Caco-2 (cell line): ENCODE measurements at regions not wholly inside any gene's neighbourhood (a gene's known extent, or its start where the extent isn't known, plus 50 kb on each side); places are given as distances from the start of the nearest gene placed in this dataset.

Source experiments
- BruUV-seq: library from RNA; stranded (reverse); fragments of 400-500 nt; replicated peaks from 2 replicates; lab custom pipeline; 2021; lab: Mats Ljungman, UMichigan
- CTCF ChIA-PET: fragments of 300-600 bp; sonication (Branson Sonifier 250); formaldehyde crosslinking; loops from one replicate; lab custom pipeline; 2022; ENCODE audit warnings: antibody characterized with exemption; lab: Charles Lee
- POLR2A ChIA-PET: fragments of 300-600 bp; sonication (Branson Sonifier 250); formaldehyde crosslinking; loops from one replicate; lab custom pipeline; 2022; ENCODE audit warnings: antibody characterized with exemption; lab: Charles Lee
- DNase-seq, 2 experiments: peaks; one replicate each; pipeline versions ENCODE4 v3.0.0 to v3.0.0-alpha.2; 2020 to 2022
- H3K27me3 ChIP-seq: replicated peaks from 2 replicates; pipeline ENCODE4 v1.6.0; 2011; ENCODE audit warnings: low read length; ENCODE audit not compliant: control insufficient read depth, insufficient read depth
- H3K36me3 ChIP-seq: 2 replicates; pipeline ENCODE4 v1.5.1; 2011; ENCODE audit warnings: low read length; ENCODE audit not compliant: control insufficient read depth, insufficient read depth
- H3K4me1 ChIP-seq: fragments of 250-450 bp; sonication (Bioruptor Pico); 2 replicates; pipeline ENCODE4 v1.5.1; 2020; ENCODE audit warnings: mild to moderate bottlenecking
- H3K4me3 ChIP-seq: 2 replicates; pipeline ENCODE4 v1.5.1; 2011; ENCODE audit warnings: low read depth, mild to moderate bottlenecking, control low read depth, low read length
- H3K9me3 ChIP-seq: fragments of 250-450 bp; sonication (Bioruptor Pico); 2 replicates; pipeline ENCODE4 v1.5.1; 2020; ENCODE audit warnings: mild to moderate bottlenecking, moderate library complexity
- H3K27ac Mint-ChIP-seq: one replicate; pipeline ENCODE4 v1.8.0; 2022; ENCODE audit warnings: mixed read lengths; ENCODE audit not compliant: unreplicated experiment
- H3K27me3 Mint-ChIP-seq: one replicate; pipeline ENCODE4 v1.8.0; 2022; ENCODE audit warnings: mixed read lengths; ENCODE audit not compliant: insufficient read depth, unreplicated experiment
- H3K36me3 Mint-ChIP-seq: one replicate; pipeline ENCODE4 v1.8.0; 2022; ENCODE audit warnings: mild to moderate bottlenecking, mixed read lengths; ENCODE audit not compliant: insufficient read depth, unreplicated experiment
- H3K4me1 Mint-ChIP-seq: one replicate; pipeline ENCODE4 v1.8.0; 2022; ENCODE audit warnings: low read depth, mixed read lengths; ENCODE audit not compliant: unreplicated experiment
- H3K4me3 Mint-ChIP-seq: one replicate; pipeline ENCODE4 v1.8.0; 2022; ENCODE audit warnings: mild to moderate bottlenecking, moderate library complexity, mixed read lengths; ENCODE audit not compliant: unreplicated experiment
- H3K9me3 Mint-ChIP-seq: one replicate; pipeline ENCODE4 v1.8.0; 2022; ENCODE audit warnings: mixed read lengths; ENCODE audit not compliant: unreplicated experiment
- intact Hi-C: fragments of 100-400 bp; cut with micrococcal nuclease; formaldehyde crosslinking; loops from one replicate; pipeline ENCODE4 v1.10.0; 2022; ENCODE audit not compliant: unreplicated experiment
- TF ChIP-seq, protein P1 (sequence below), 2 experiments: fragments of 200-600 bp in 1 of 2; IDR thresholded peaks; 1 replicate in 1 of 2; 2 replicates in 1 of 2; pipeline versions ENCODE4 v1.5.1 to v1.8.0; 2011 to 2022; ENCODE audit warnings: antibody characterized with exemption in 1 of 2, control low read depth in 1 of 2, inconsistent platforms in 1 of 2, low read depth in 1 of 2, low read length in 1 of 2, mild to moderate bottlenecking in 1 of 2, moderate library complexity in 1 of 2; ENCODE audit not compliant: insufficient read depth in 1 of 2, severe bottlenecking in 1 of 2, unreplicated experiment in 1 of 2

- Mint-ChIP-seq H3K27me3 (peaks cover 3% of the 10 kb centered on the region), H3K4me3 (no peak overlapping the region), H3K4me1 (no peaks in the 10 kb centered on the region), H3K36me3 (no peaks in the 10 kb centered on the region), H3K27ac (no peak overlapping the region), H3K9me3 (no peaks in the 10 kb centered on the region)
- H3K4me3 ChIP-seq, result no peak overlapping the region
- BruUV-seq, result no TSS peak
- ChIA-PET POLR2A (no interaction called here), CTCF (no interaction called here)
- H3K4me1 ChIP-seq, result no peaks in the 10 kb centered on the region
- no peaks in the 10 kb centered on the region for H3K36me3 ChIP-seq
- TF ChIP-seq, protein P1, sequence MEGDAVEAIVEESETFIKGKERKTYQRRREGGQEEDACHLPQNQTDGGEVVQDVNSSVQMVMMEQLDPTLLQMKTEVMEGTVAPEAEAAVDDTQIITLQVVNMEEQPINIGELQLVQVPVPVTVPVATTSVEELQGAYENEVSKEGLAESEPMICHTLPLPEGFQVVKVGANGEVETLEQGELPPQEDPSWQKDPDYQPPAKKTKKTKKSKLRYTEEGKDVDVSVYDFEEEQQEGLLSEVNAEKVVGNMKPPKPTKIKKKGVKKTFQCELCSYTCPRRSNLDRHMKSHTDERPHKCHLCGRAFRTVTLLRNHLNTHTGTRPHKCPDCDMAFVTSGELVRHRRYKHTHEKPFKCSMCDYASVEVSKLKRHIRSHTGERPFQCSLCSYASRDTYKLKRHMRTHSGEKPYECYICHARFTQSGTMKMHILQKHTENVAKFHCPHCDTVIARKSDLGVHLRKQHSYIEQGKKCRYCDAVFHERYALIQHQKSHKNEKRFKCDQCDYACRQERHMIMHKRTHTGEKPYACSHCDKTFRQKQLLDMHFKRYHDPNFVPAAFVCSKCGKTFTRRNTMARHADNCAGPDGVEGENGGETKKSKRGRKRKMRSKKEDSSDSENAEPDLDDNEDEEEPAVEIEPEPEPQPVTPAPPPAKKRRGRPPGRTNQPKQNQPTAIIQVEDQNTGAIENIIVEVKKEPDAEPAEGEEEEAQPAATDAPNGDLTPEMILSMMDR (IDR thresholded peaks at IDR 0.05; ENCODE audit: insufficient read depth in 1 of 2, low read depth in 1 of 2, low read length in 1 of 2, severe bottlenecking in 1 of 2, unreplicated experiment in 1 of 2), result no peak
- DNase-seq, result no peak
- intact Hi-C loops, result no loop called here
- H3K27me3 ChIP-seq, result no peaks in the 10 kb centered on the region
- H3K9me3 ChIP-seq, result no peaks in the 10 kb centered on the region
Observed at GRCh38 chr2:145108959-145109710, 589.2 kb upstream of the ZEB2 start.

DNA sequence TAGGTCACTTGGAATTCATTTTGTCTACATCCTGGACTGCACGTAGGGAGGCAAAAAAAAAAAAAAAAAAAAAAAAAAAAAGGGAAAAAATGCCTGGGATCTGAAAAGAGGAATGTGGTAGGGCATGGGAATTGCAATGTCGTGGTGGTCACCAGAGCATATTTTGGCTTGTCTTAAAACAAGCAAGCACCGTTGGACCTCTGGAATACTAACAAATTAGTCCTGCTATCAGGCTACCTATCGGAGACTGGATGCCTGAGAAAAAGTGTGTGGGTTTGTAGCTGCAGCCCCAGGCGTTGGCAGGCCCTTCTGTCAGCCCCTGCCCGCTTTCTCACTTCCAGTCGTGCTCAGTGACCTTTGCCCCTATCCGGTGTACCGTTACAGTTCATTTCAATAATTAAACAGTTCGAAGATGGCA lies 588.5 kb upstream of the ZEB2 start:
- Mint-ChIP-seq H3K9me3 (no peaks in the 10 kb centered on the region), H3K27me3 (peaks cover 6% of the 10 kb centered on the region), H3K36me3 (no peaks in the 10 kb centered on the region), H3K4me1 (no peaks in the 10 kb centered on the region), H3K4me3 (no peak overlapping the region), H3K27ac (no peak overlapping the region)
- no peaks in the 10 kb centered on the region for H3K27me3 ChIP-seq
- H3K4me3 ChIP-seq, result no peak overlapping the region
- H3K36me3 ChIP-seq, result no peaks in the 10 kb centered on the region
- intact Hi-C loops, result no loop called here
- POLR2A ChIA-PET, result no interaction called here
- H3K9me3 ChIP-seq, result no peaks in the 10 kb centered on the region
- TF ChIP-seq, protein P1 (IDR thresholded peaks at IDR 0.05; ENCODE audit: insufficient read depth in 1 of 2, low read depth in 1 of 2, low read length in 1 of 2, severe bottlenecking in 1 of 2, unreplicated experiment in 1 of 2), result no peak
- no peak for DNase-seq
- CTCF ChIA-PET, result no interaction called here
- BruUV-seq, result no TSS peak
- no peaks in the 10 kb centered on the region for H3K4me1 ChIP-seq

- POLR2A ChIA-PET, result no interaction called here
- Mint-ChIP-seq H3K36me3 (no peaks in the 10 kb centered on the region), H3K27ac (no peak overlapping the region), H3K9me3 (no peaks in the 10 kb centered on the region), H3K27me3 (peaks cover 6% of the 10 kb centered on the region), H3K4me1 (no peaks in the 10 kb centered on the region), H3K4me3 (no peak overlapping the region)
- TF ChIP-seq, protein P1 (IDR thresholded peaks at IDR 0.05; ENCODE audit: insufficient read depth in 1 of 2, low read depth in 1 of 2, low read length in 1 of 2, severe bottlenecking in 1 of 2, unreplicated experiment in 1 of 2), result no peak
- no peaks in the 10 kb centered on the region for H3K9me3 ChIP-seq
- CTCF ChIA-PET, result no interaction called here
- H3K4me1 ChIP-seq, result no peaks in the 10 kb centered on the region
- H3K27me3 ChIP-seq, result no peaks in the 10 kb centered on the region
- no TSS peak for BruUV-seq
- no peak for DNase-seq
- intact Hi-C loops, result no loop called here
- H3K36me3 ChIP-seq, result no peaks in the 10 kb centered on the region
- no peak overlapping the region for H3K4me3 ChIP-seq
Observed at GRCh38 chr2:145106293-145106692, 586.4 kb upstream of the ZEB2 start.
